ENCODE measurements at regions not wholly inside any gene's neighbourhood (a gene's known extent, or its start where the extent isn't known, plus 50 kb on each side); places are given as distances from the start of the nearest gene placed in this dataset.

GRCh38 chr1:79848316-79848715 is 841.8 kb upstream of the ADGRL4 start:
- Mint-ChIP-seq H3K27ac (ENCODE audit: low read depth) (no peak overlapping the region), H3K4me3 (no peak overlapping the region), H3K27me3 (no peaks in the 10 kb centered on the region), H3K9me3 (peaks cover 7% of the 10 kb centered on the region), H3K36me3 (ENCODE audit: insufficient read depth) (no peaks in the 10 kb centered on the region), H3K4me1 (no peaks in the 10 kb centered on the region)
- ATAC-seq (replicated peaks; ENCODE audit: extremely low read depth, poor library complexity, severe bottlenecking) (no peak), DNase-seq (ENCODE audit: low spot score in 2 of 2) (no peak)

- DNase-seq (ENCODE audit: low spot score in 2 of 2) (no peak), ATAC-seq (replicated peaks; ENCODE audit: extremely low read depth, poor library complexity, severe bottlenecking) (no peak)
- no peaks in the 10 kb centered on the region for H3K4me1 Mint-ChIP-seq
- no peak overlapping the region for H3K27ac Mint-ChIP-seq (ENCODE audit: low read depth)
- H3K4me3 Mint-ChIP-seq, result no peak overlapping the region
- no peaks in the 10 kb centered on the region for H3K27me3 Mint-ChIP-seq
- H3K9me3 Mint-ChIP-seq, result peaks cover 7% of the 10 kb centered on the region
- H3K36me3 Mint-ChIP-seq (ENCODE audit: insufficient read depth), result no peaks in the 10 kb centered on the region
Observed at GRCh38 chr1:79847700-79848099, 841.2 kb upstream of the ADGRL4 start.

GRCh38 chr1:79845936-79846335 is 839.4 kb upstream of the ADGRL4 start:
- no peak for DNase-seq (ENCODE audit: low spot score in 2 of 2)
- no peak for ATAC-seq (replicated peaks; ENCODE audit: extremely low read depth, poor library complexity, severe bottlenecking)
- no peaks in the 10 kb centered on the region for H3K27me3 Mint-ChIP-seq
- H3K36me3 Mint-ChIP-seq (ENCODE audit: insufficient read depth), result no peaks in the 10 kb centered on the region
- H3K9me3 Mint-ChIP-seq, result peaks cover 7% of the 10 kb centered on the region
- H3K4me3 Mint-ChIP-seq, result no peak overlapping the region
- H3K4me1 Mint-ChIP-seq, result no peaks in the 10 kb centered on the region
- no peak overlapping the region for H3K27ac Mint-ChIP-seq (ENCODE audit: low read depth)

GRCh38 chr1:79842811-79843210 is 836.3 kb upstream of the ADGRL4 start:
- peaks cover 7% of the 10 kb centered on the region for H3K9me3 Mint-ChIP-seq
- no peak for DNase-seq (ENCODE audit: low spot score in 2 of 2)
- ATAC-seq (replicated peaks; ENCODE audit: extremely low read depth, poor library complexity, severe bottlenecking), result no peak
- H3K4me1 Mint-ChIP-seq, result no peaks in the 10 kb centered on the region
- H3K4me3 Mint-ChIP-seq, result no peak overlapping the region
- H3K36me3 Mint-ChIP-seq (ENCODE audit: insufficient read depth), result no peaks in the 10 kb centered on the region
- no peak overlapping the region for H3K27ac Mint-ChIP-seq (ENCODE audit: low read depth)
- H3K27me3 Mint-ChIP-seq, result no peaks in the 10 kb centered on the region

GRCh38 chr1:79839882-79840281 is 833.4 kb upstream of the ADGRL4 start:
- no peak overlapping the region for H3K27ac Mint-ChIP-seq (ENCODE audit: low read depth)
- H3K27me3 Mint-ChIP-seq, result no peaks in the 10 kb centered on the region
- no peak overlapping the region for H3K4me3 Mint-ChIP-seq
- no peaks in the 10 kb centered on the region for H3K36me3 Mint-ChIP-seq (ENCODE audit: insufficient read depth)
- no peak for DNase-seq (ENCODE audit: low spot score in 2 of 2)
- no peaks in the 10 kb centered on the region for H3K9me3 Mint-ChIP-seq
- no peaks in the 10 kb centered on the region for H3K4me1 Mint-ChIP-seq
- ATAC-seq (replicated peaks; ENCODE audit: extremely low read depth, poor library complexity, severe bottlenecking), result no peak

GRCh38 chr1:79827446-79827845 is 820.9 kb upstream of the ADGRL4 start:
- Mint-ChIP-seq H3K27me3 (no peaks in the 10 kb centered on the region), H3K9me3 (peaks cover 11% of the 10 kb centered on the region), H3K36me3 (ENCODE audit: insufficient read depth) (no peaks in the 10 kb centered on the region), H3K4me1 (no peaks in the 10 kb centered on the region), H3K27ac (ENCODE audit: low read depth) (no peak overlapping the region), H3K4me3 (no peak overlapping the region)
- ATAC-seq (replicated peaks; ENCODE audit: extremely low read depth, poor library complexity, severe bottlenecking), result no peak
- DNase-seq (ENCODE audit: low spot score in 2 of 2), result no peak

- no peak overlapping the region for H3K27ac Mint-ChIP-seq (ENCODE audit: low read depth)
- no peak for ATAC-seq (replicated peaks; ENCODE audit: extremely low read depth, poor library complexity, severe bottlenecking)
- no peaks in the 10 kb centered on the region for H3K36me3 Mint-ChIP-seq (ENCODE audit: insufficient read depth)
Observed at GRCh38 chr1:79825551-79825950, 819.0 kb upstream of the ADGRL4 start.

GRCh38 chr1:79822053-79822452 is 815.5 kb upstream of the ADGRL4 start:
- no peak for DNase-seq (ENCODE audit: low spot score in 2 of 2)

More at GRCh38 chr1:79825551-79825950, 819.0 kb upstream of the ADGRL4 start:
- DNase-seq (ENCODE audit: low spot score in 2 of 2), result no peak
- Mint-ChIP-seq H3K27me3 (no peaks in the 10 kb centered on the region), H3K4me3 (no peak overlapping the region), H3K4me1 (no peaks in the 10 kb centered on the region), H3K9me3 (peaks cover 9% of the 10 kb centered on the region)

GRCh38 chr1:79819140-79819539 is 812.6 kb upstream of the ADGRL4 start:
- DNase-seq (ENCODE audit: low spot score in 2 of 2) (no peak), ATAC-seq (replicated peaks; ENCODE audit: extremely low read depth, poor library complexity, severe bottlenecking) (no peak)
- H3K9me3 Mint-ChIP-seq, result peaks cover 10% of the 10 kb centered on the region
- no peaks in the 10 kb centered on the region for H3K27me3 Mint-ChIP-seq
- H3K27ac Mint-ChIP-seq (ENCODE audit: low read depth), result no peak overlapping the region
- H3K4me1 Mint-ChIP-seq, result no peaks in the 10 kb centered on the region
- no peaks in the 10 kb centered on the region for H3K36me3 Mint-ChIP-seq (ENCODE audit: insufficient read depth)
- no peak overlapping the region for H3K4me3 Mint-ChIP-seq

More at GRCh38 chr1:79822053-79822452, 815.5 kb upstream of the ADGRL4 start:
- Mint-ChIP-seq H3K4me3 (no peak overlapping the region), H3K4me1 (no peaks in the 10 kb centered on the region), H3K9me3 (peaks cover 6% of the 10 kb centered on the region), H3K27ac (ENCODE audit: low read depth) (no peak overlapping the region), H3K27me3 (no peaks in the 10 kb centered on the region), H3K36me3 (ENCODE audit: insufficient read depth) (no peaks in the 10 kb centered on the region)
- no peak for ATAC-seq (replicated peaks; ENCODE audit: extremely low read depth, poor library complexity, severe bottlenecking)

GRCh38 chr1:79817031-79817560 is 810.6 kb upstream of the ADGRL4 start:
- Mint-ChIP-seq H3K27ac (ENCODE audit: low read depth) (no peak overlapping the region), H3K9me3 (peaks cover 4% of the 10 kb centered on the region), H3K4me1 (no peaks in the 10 kb centered on the region), H3K36me3 (ENCODE audit: insufficient read depth) (no peaks in the 10 kb centered on the region), H3K27me3 (no peaks in the 10 kb centered on the region), H3K4me3 (no peak overlapping the region)
- ATAC-seq (replicated peaks; ENCODE audit: extremely low read depth, poor library complexity, severe bottlenecking) (no peak), DNase-seq (ENCODE audit: low spot score in 2 of 2) (no peak)

- H3K27ac Mint-ChIP-seq (ENCODE audit: low read depth), result no peak overlapping the region
- ATAC-seq (replicated peaks; ENCODE audit: extremely low read depth, poor library complexity, severe bottlenecking), result no peak
Observed at GRCh38 chr1:79815115-79815514, 808.6 kb upstream of the ADGRL4 start.

GRCh38 chr1:79811173-79811572 is 804.6 kb upstream of the ADGRL4 start:
- Mint-ChIP-seq H3K4me3 (no peak overlapping the region), H3K27me3 (no peaks in the 10 kb centered on the region), H3K36me3 (ENCODE audit: insufficient read depth) (no peaks in the 10 kb centered on the region), H3K27ac (ENCODE audit: low read depth) (no peak overlapping the region), H3K4me1 (no peaks in the 10 kb centered on the region), H3K9me3 (peaks cover 10% of the 10 kb centered on the region)
- ATAC-seq (replicated peaks; ENCODE audit: extremely low read depth, poor library complexity, severe bottlenecking), result no peak
- DNase-seq (ENCODE audit: low spot score in 2 of 2), result no peak

More at GRCh38 chr1:79815115-79815514, 808.6 kb upstream of the ADGRL4 start:
- Mint-ChIP-seq H3K36me3 (ENCODE audit: insufficient read depth) (no peaks in the 10 kb centered on the region), H3K27me3 (no peaks in the 10 kb centered on the region), H3K9me3 (peaks cover 4% of the 10 kb centered on the region), H3K4me3 (no peak overlapping the region), H3K4me1 (no peaks in the 10 kb centered on the region)
- DNase-seq (ENCODE audit: low spot score in 2 of 2), result no peak

- ATAC-seq (replicated peaks; ENCODE audit: extremely low read depth, poor library complexity, severe bottlenecking) (no peak), DNase-seq (ENCODE audit: low spot score in 2 of 2) (no peak)
- Mint-ChIP-seq H3K9me3 (peaks cover 6% of the 10 kb centered on the region), H3K4me3 (no peak overlapping the region), H3K36me3 (ENCODE audit: insufficient read depth) (no peaks in the 10 kb centered on the region), H3K27ac (ENCODE audit: low read depth) (no peak overlapping the region), H3K4me1 (no peaks in the 10 kb centered on the region), H3K27me3 (no peaks in the 10 kb centered on the region)
Observed at GRCh38 chr1:79808816-79809475, 802.4 kb upstream of the ADGRL4 start.

All from central memory CD8-positive, alpha-beta T cell (primary cell).